Lung (tissue), 11 donors: ENCODE measurements at regions not wholly inside any gene's neighbourhood (a gene's known extent, or its start where the extent isn't known, plus 50 kb on each side); places are given as distances from the start of the nearest gene placed in this dataset.

Experiments
- ATAC-seq: fragments of 200-7000 bp; cut with Tn5 transposase; one replicate; pipeline ENCODE4 v1.9.1; 2020; ENCODE audit warnings: moderate number of reproducible peaks; ENCODE audit not compliant: insufficient read depth, low FRiP score
- DNase-seq, 3 donors: peaks; one replicate each; pipeline ENCODE4 v3.0.0-alpha.2; 2013 to 2017
- H3K27ac ChIP-seq, 2 donors: one replicate each; pipeline ENCODE4 v1.5.1; 2013; ENCODE audit warnings: mild to moderate bottlenecking in 2 of 2, moderate library complexity in 2 of 2, control low read depth in 1 of 2, inconsistent platforms in 1 of 2, low read depth in 1 of 2, low read length in 1 of 2
- H3K27me3 ChIP-seq, 3 donors: one replicate each; pipeline ENCODE4 v1.5.1; 2013; ENCODE audit warnings: low read length in 2 of 3; ENCODE audit not compliant: control insufficient read depth in 3 of 3, insufficient read depth in 3 of 3
- H3K36me3 ChIP-seq, 4 donors: one replicate each; pipeline ENCODE4 v1.5.1; 2013; ENCODE audit warnings: low read length in 4 of 4, mild to moderate bottlenecking in 1 of 4, moderate library complexity in 1 of 4; ENCODE audit not compliant: control insufficient read depth in 4 of 4, insufficient read depth in 4 of 4
- H3K4me1 ChIP-seq, 5 donors: one replicate each; pipeline ENCODE4 v1.5.1; 2013; ENCODE audit warnings: low read length in 5 of 5, mild to moderate bottlenecking in 2 of 5, moderate library complexity in 1 of 5; ENCODE audit not compliant: control insufficient read depth in 5 of 5, insufficient read depth in 5 of 5
- H3K4me3 ChIP-seq: one replicate; pipeline ENCODE4 v1.5.1; 2013; ENCODE audit warnings: mild to moderate bottlenecking, control low read depth, moderate library complexity
- H3K9ac ChIP-seq, 2 donors: one replicate each; pipeline ENCODE4 v1.5.1; 2013; ENCODE audit warnings: low read length in 2 of 2, control low read depth in 1 of 2; ENCODE audit not compliant: insufficient read depth in 1 of 2
- H3K9me3 ChIP-seq, 4 donors: one replicate each; pipeline ENCODE4 v1.5.1; 2013; ENCODE audit warnings: low read length in 3 of 4, mild to moderate bottlenecking in 1 of 4, moderate library complexity in 1 of 4; ENCODE audit not compliant: control insufficient read depth in 4 of 4, insufficient read depth in 3 of 4
- whole genome bisulfite sequencing, 2 donors: extraction: QIAGEN DNeasy Blood & Tissue Kit; methylation state at CpG; one replicate each; pipeline ENCODE4 v1.1.7; 2013; 5-methylcytosine and 5-hydroxymethylcytosine counted together
- TF ChIP-seq, protein P1 (sequence below): IDR thresholded peaks from 2 replicates; pipeline ENCODE4 v1.5.1; 2012; ENCODE audit warnings: mild to moderate bottlenecking; ENCODE audit errors: control extremely low read depth, extremely low read depth
- donor health status: control.
- donor health status: control.
- donor health status: Bipolar disorder and iron deficiency.
- donor health status: healthy.
- donor health status: DM: yes; HTN: yes; CAD: no.

DNA sequence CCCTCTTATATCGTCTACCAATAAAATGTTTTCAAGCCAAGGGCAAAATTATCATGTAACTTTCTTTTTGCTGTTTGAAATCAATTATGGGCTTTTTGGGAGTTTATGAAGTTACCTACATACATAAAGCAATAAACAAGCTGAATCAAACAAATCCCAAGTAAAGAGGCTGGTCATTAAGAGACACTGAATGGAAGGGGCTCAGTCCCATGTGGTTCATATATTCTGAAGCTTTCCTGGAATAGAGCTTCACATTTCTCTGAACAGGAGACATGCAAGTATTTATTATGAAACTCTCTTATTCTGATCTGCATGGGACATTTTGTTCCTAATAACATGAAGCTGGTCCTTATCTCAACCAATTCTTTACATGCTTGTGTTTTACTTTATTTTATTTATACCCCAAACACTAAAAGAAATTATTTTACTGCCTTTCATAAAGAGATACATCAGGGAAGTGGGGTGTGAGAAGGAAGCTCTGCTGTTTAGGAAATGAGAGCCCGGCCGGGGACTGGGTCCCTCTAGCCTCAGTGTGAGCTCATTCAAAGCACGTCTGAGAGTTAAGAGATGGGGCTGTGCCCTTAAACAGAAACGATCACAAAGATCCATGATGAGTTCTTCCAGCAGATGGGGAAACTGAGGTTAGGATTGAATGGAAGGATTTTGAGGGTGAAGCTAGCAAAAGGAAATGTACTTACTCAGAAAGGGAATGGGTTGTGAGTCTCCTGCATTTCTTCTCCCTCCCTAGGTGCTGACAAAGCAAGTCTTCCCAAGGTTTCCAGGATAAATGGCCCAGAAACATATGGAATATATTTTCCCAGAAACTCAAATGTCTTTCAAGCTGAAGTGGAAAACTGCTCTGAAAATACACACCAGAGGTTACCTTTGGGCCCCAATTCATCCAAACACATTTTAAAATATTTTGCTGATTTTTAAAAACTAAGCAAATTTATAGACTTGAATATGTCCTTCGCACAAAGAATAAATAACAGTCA, 93.1 kb upstream of the LNX1 start:
- peaks cover 0 to 3% (median 0%) of the 10 kb centered on the region in 5 donors for H3K4me1 ChIP-seq
- no peak overlapping the region for H3K4me3 ChIP-seq
- WGBS, 2 donors = 71 to 73% methylated on average over 6 of the region's 6 CpGs
- H3K36me3 ChIP-seq = no peaks in the 10 kb centered on the region
- TF ChIP-seq, protein P1, sequence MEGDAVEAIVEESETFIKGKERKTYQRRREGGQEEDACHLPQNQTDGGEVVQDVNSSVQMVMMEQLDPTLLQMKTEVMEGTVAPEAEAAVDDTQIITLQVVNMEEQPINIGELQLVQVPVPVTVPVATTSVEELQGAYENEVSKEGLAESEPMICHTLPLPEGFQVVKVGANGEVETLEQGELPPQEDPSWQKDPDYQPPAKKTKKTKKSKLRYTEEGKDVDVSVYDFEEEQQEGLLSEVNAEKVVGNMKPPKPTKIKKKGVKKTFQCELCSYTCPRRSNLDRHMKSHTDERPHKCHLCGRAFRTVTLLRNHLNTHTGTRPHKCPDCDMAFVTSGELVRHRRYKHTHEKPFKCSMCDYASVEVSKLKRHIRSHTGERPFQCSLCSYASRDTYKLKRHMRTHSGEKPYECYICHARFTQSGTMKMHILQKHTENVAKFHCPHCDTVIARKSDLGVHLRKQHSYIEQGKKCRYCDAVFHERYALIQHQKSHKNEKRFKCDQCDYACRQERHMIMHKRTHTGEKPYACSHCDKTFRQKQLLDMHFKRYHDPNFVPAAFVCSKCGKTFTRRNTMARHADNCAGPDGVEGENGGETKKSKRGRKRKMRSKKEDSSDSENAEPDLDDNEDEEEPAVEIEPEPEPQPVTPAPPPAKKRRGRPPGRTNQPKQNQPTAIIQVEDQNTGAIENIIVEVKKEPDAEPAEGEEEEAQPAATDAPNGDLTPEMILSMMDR = no peak
- ATAC-seq (no peak), DNase-seq (peak in 2 of 3 donors; percentile 12 to 35)
- peaks cover 0 to 2% (median 0%) of the 10 kb centered on the region in 4 donors for H3K9me3 ChIP-seq
- peaks cover 0 to 33% (median 0%) of the 10 kb centered on the region in 3 donors for H3K27me3 ChIP-seq
- no peak overlapping the region for H3K9ac ChIP-seq
- no peak overlapping the region for H3K27ac ChIP-seq

DNA sequence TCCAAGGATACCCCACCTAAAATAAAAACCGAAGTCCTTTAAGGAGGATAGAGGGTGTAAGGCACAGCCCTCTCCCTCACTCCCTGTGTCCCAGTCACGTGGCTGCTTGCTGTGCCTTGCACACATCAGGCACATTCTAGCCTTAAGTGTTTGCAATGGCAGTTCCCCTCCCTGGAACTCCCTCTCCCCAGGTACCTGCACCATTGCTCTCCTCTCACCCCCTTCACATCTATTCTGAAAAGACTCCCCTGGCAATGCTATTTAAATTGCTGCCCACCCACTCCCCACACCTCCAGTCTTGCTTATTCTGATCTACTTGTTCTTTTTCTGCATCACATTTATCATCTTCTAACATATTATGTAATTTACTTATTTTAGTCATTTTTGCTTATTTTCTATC, 91.6 kb upstream of the LNX1 start:
- H3K4me3 ChIP-seq = no peak overlapping the region
- peaks cover 0 to 28% (median 0%) of the 10 kb centered on the region in 3 donors for H3K27me3 ChIP-seq
- H3K27ac ChIP-seq = no peak overlapping the region
- no peak overlapping the region for H3K9ac ChIP-seq
- ATAC-seq = no peak
- H3K4me1 ChIP-seq = peaks cover 0 to 3% (median 0%) of the 10 kb centered on the region in 5 donors
- peaks cover 0 to 2% (median 0%) of the 10 kb centered on the region in 4 donors for H3K9me3 ChIP-seq
- DNase-seq = no peak
- TF ChIP-seq, protein P1 = no peak
- H3K36me3 ChIP-seq = no peaks in the 10 kb centered on the region
- 77 to 88% methylated on average over 2 of the region's 2 CpGs for WGBS, 2 donors

DNA sequence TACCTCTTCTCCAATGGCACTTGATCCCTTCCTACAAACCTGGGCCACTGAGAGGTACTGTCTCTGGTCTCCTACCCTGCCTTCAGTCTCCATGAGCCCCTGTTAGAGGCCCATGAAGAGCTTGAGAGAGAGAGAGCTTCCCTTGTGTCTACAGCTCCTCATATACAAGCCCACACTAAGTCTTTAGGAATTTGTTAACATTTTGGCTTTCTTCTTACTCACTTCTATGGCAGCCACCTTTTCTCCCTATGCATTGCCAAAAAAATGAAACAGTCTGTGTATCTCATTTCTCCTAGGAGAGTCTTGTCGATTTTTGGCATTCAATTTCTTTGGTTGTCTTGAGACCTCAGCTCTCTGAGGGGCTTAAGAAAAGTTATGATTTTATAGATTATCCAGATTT, 90.9 kb upstream of the LNX1 start:
- DNase-seq (no peak), ATAC-seq (no peak)
- no peaks in the 10 kb centered on the region for H3K36me3 ChIP-seq
- no peak overlapping the region for H3K9ac ChIP-seq
- H3K27ac ChIP-seq = no peak overlapping the region
- peaks cover 0 to 3% (median 0%) of the 10 kb centered on the region in 5 donors for H3K4me1 ChIP-seq
- H3K4me3 ChIP-seq = no peak overlapping the region
- peaks cover 0 to 28% (median 0%) of the 10 kb centered on the region in 3 donors for H3K27me3 ChIP-seq
- WGBS, 2 donors = 75 to 77% methylated on average over 1 of the region's 1 CpG
- peaks cover 0 to 2% (median 0%) of the 10 kb centered on the region in 4 donors for H3K9me3 ChIP-seq
- TF ChIP-seq, protein P1 = no peak
